ENCODE measurements at regions not wholly inside any gene's neighbourhood (a gene's known extent, or its start where the extent isn't known, plus 50 kb on each side); places are given as distances from the start of the nearest gene placed in this dataset.

GRCh38 chr4:167290678-167291077 is 56.4 kb upstream of the SPOCK3 start:
- DNase-seq, result no peak

GRCh38 chr4:167308876-167309275 is 74.6 kb upstream of the SPOCK3 start:
- no peak for DNase-seq

GRCh38 chr4:167321299-167321698 is 87.0 kb upstream of the SPOCK3 start:
- DNase-seq, result no peak

- DNase-seq, result no peak
Measured at GRCh38 chr4:167339781-167340180, 105.5 kb upstream of the SPOCK3 start.

GRCh38 chr4:167359711-167360110 is 125.4 kb upstream of the SPOCK3 start:
- DNase-seq, result no peak

GRCh38 chr4:167379076-167379835 is 145.0 kb upstream of the SPOCK3 start:
- no peak for DNase-seq

GRCh38 chr4:167380964-167381363 is 146.7 kb upstream of the SPOCK3 start:
- DNase-seq, result no peak

- DNase-seq, result no peak
Measured at GRCh38 chr4:167383291-167383690, 149.0 kb upstream of the SPOCK3 start.

- no peak for DNase-seq
Measured at GRCh38 chr4:167397586-167397985, 163.3 kb upstream of the SPOCK3 start.

- no peak for DNase-seq
Measured at GRCh38 chr4:167399201-167399600, 164.9 kb upstream of the SPOCK3 start.

- DNase-seq, result no peak
Measured at GRCh38 chr4:167406181-167406580, 171.9 kb upstream of the SPOCK3 start.

- DNase-seq, result no peak
Measured at GRCh38 chr4:167415461-167415860, 181.2 kb upstream of the SPOCK3 start.

- DNase-seq, result no peak
Measured at GRCh38 chr4:167419468-167420140, 185.3 kb upstream of the SPOCK3 start.

- DNase-seq, result no peak
Measured at GRCh38 chr4:167421201-167421600, 186.9 kb upstream of the SPOCK3 start.

GRCh38 chr4:167424341-167425256 is 190.3 kb upstream of the SPOCK3 start:
- no peak for DNase-seq

- no peak for DNase-seq
Measured at GRCh38 chr4:167428156-167428555, 193.9 kb upstream of the SPOCK3 start.

- no peak for DNase-seq
Measured at GRCh38 chr4:167431371-167431770, 197.1 kb upstream of the SPOCK3 start.

GRCh38 chr4:167435786-167436185 is 201.5 kb upstream of the SPOCK3 start:
- no peak for DNase-seq

GRCh38 chr4:167443841-167444240 is 209.5 kb upstream of the SPOCK3 start:
- no peak for DNase-seq

GRCh38 chr4:167452922-167453430 is 218.7 kb upstream of the SPOCK3 start:
- no peak for DNase-seq

GRCh38 chr4:167456619-167457018 is 222.3 kb upstream of the SPOCK3 start:
- no peak for DNase-seq

- no peak for DNase-seq
Measured at GRCh38 chr4:167469436-167469835, 235.1 kb upstream of the SPOCK3 start.

GRCh38 chr4:167475951-167476350 is 241.7 kb upstream of the SPOCK3 start:
- no peak for DNase-seq

Data from stimulated activated CD4-positive, alpha-beta T cell treated with anti-CD3 and anti-CD28 coated beads, Interleukin-4, amount 100 ng/mL, for 4 hours (primary cell).